ENCODE measurements at regions not wholly inside any gene's neighbourhood (a gene's known extent, or its start where the extent isn't known, plus 50 kb on each side); places are given as distances from the start of the nearest gene placed in this dataset.

DNA sequence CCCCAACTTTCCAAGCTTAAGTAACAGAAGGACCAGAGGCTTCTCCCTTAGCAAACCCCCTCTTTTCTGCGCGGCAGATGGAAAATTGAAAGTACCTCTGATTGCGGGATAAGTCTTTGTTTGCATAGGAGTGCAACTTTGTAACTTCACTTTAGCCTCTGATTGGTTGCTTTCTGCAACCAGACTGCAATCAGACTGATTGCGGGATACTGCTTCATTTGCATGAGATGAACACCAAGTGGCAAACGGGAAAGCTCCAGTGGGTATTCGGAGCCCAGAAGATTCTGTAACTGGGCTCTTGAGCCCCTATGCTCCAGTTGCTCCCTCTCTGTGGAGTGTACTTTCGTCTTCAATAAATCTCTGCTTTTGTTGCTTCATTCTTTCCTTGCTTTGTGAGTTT lies 260.6 kb downstream of the BAMBI start:
- in situ Hi-C loops (cut with MboI; ENCODE audit: low sequenced_read_pairs, unreplicated experiment): no loop called here
- DNase-seq (ENCODE audit: low spot score): no peak
- TF ChIP-seq CTCF (IDR thresholded peaks at IDR 0.05; ENCODE audit: borderline replicate concordance, control extremely low read depth, extremely low read depth, insufficient read depth, missing control alignments): no peak

DNA sequence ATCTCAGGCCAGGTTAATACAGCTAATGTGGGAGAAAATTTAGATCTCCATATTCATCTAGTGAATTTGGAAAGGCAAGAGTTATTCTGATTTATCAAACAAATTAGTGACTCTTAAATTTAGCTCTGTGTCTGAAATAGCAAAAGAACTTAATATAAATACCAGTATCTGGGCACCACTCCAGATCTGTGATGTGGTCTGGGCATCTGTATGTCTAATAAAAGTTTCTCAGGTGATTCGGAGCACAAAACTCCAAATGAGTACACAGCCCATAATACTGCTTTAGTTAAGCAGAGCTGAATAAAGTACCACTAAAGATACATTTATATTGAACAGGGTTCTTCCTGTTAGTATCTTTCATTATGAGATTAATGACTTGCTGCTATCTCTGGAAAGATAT lies 261.4 kb downstream of the BAMBI start:
- in situ Hi-C loops (cut with MboI; ENCODE audit: low sequenced_read_pairs, unreplicated experiment): no loop called here
- no peak for DNase-seq (ENCODE audit: low spot score)
- no peak for TF ChIP-seq CTCF (IDR thresholded peaks at IDR 0.05; ENCODE audit: borderline replicate concordance, control extremely low read depth, extremely low read depth, insufficient read depth, missing control alignments)

GRCh38 chr10:28939281-28940157 lies 262.2 kb downstream of the BAMBI start:
- TF ChIP-seq CTCF (IDR thresholded peaks at IDR 0.05; ENCODE audit: borderline replicate concordance, control extremely low read depth, extremely low read depth, insufficient read depth, missing control alignments): no peak
- no peak for DNase-seq (ENCODE audit: low spot score)
- in situ Hi-C loops (cut with MboI; ENCODE audit: low sequenced_read_pairs, unreplicated experiment): no loop called here

- in situ Hi-C loops (cut with MboI; ENCODE audit: low sequenced_read_pairs, unreplicated experiment): no loop called here
- TF ChIP-seq CTCF (IDR thresholded peaks at IDR 0.05; ENCODE audit: borderline replicate concordance, control extremely low read depth, extremely low read depth, insufficient read depth, missing control alignments): no peak
- no peak for DNase-seq (ENCODE audit: low spot score)
Observed at GRCh38 chr10:28940158-28940888, 263.0 kb downstream of the BAMBI start.

- in situ Hi-C loops (cut with MboI; ENCODE audit: low sequenced_read_pairs, unreplicated experiment): no loop called here
- DNase-seq (ENCODE audit: low spot score): no peak
Observed at GRCh38 chr10:28942012-28942411, 264.7 kb downstream of the BAMBI start.

DNA sequence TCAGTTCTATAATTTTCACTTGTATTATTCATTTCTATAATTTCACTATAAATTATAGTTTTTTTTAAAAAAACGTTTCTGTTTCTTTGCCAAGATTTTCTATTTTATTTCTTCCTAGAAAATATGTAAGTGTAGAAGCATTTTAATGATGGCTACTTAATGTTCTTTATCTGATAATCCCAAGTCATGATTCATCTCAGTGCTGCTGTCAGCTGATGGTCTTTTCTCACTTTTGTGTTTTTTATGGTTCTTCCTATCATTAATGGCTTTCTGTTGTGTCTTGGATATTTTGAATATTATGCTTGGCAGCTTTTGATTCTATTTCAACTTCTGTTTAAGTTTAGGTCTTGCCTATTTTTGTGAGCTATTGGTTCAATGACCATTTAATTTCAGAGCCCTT lies 268.6 kb downstream of the BAMBI start:
- TF ChIP-seq CTCF (IDR thresholded peaks at IDR 0.05; ENCODE audit: borderline replicate concordance, control extremely low read depth, extremely low read depth, insufficient read depth, missing control alignments): no peak
- in situ Hi-C loops (cut with MboI; ENCODE audit: low sequenced_read_pairs, unreplicated experiment): no loop called here
- no peak for DNase-seq (ENCODE audit: low spot score)

More at GRCh38 chr10:28942012-28942411, 264.7 kb downstream of the BAMBI start:
- TF ChIP-seq CTCF (IDR thresholded peaks at IDR 0.05; ENCODE audit: borderline replicate concordance, control extremely low read depth, extremely low read depth, insufficient read depth, missing control alignments): no peak
